HepG2 (cell line): ENCODE measurements at regions not wholly inside any gene's neighbourhood (a gene's known extent, or its start where the extent isn't known, plus 50 kb on each side); places are given as distances from the start of the nearest gene placed in this dataset.

Experiments
- AFF4 ChIP-seq: sonication (generic); formaldehyde crosslinking; IDR thresholded peaks from 2 replicates; pipeline ENCODE4 v1.4.0; 2020; ENCODE audit warnings: missing genetic modification reagents
- EP300 ChIP-seq, 3 experiments: sonication (generic) in 1 of 3; formaldehyde crosslinking in 1 of 3; IDR thresholded peaks; 2 replicates each; pipeline versions ENCODE4 v1.5.1 to v1.6.1; 2011 to 2020; ENCODE audit warnings: low read depth in 2 of 3, low read length in 2 of 3, borderline replicate concordance in 1 of 3, improper control_type of control experiment in 1 of 3, mild to moderate bottlenecking in 1 of 3, missing genetic modification reagents in 1 of 3, moderate library complexity in 1 of 3
- ETV6 ChIP-seq: sonication (generic); formaldehyde crosslinking; conservative IDR thresholded peaks from 2 replicates; pipeline ENCODE4 v1.4.0; 2020; ENCODE audit warnings: missing genetic modification reagents
- FOXA3 ChIP-seq: IDR thresholded peaks from 2 replicates; pipeline ENCODE4 v1.6.1; 2016; ENCODE audit warnings: missing genetic modification reagents, missing compliant biosample characterization
- GFI1 ChIP-seq: sonication (generic); formaldehyde crosslinking; IDR thresholded peaks from 2 replicates; pipeline ENCODE4 v1.5.0; 2020; ENCODE audit warnings: missing genetic modification reagents, mild to moderate bottlenecking, borderline replicate concordance
- HHEX ChIP-seq: IDR thresholded peaks from 2 replicates; pipeline ENCODE4 v1.6.1; 2016; ENCODE audit warnings: control low read depth
- NFATC3 ChIP-seq: sonication (generic); formaldehyde crosslinking; IDR thresholded peaks from 2 replicates; pipeline ENCODE4 v1.5.1; 2020; ENCODE audit warnings: mild to moderate bottlenecking, missing genetic modification reagents
- NR2F1 ChIP-seq, 2 experiments: fragments of 450-650 bp in 1 of 2; formaldehyde crosslinking in 1 of 2; IDR thresholded peaks; 2 replicates each; pipeline versions ENCODE4 v1.5.0 to v1.6.1; 2016 to 2020; ENCODE audit warnings: mild to moderate bottlenecking in 1 of 2, missing compliant biosample characterization in 1 of 2, missing genetic modification reagents in 1 of 2, moderate library complexity in 1 of 2
- NR2F2 ChIP-seq: IDR thresholded peaks from 2 replicates; pipeline ENCODE4 v1.6.1; 2012; ENCODE audit warnings: low read depth, inconsistent platforms, borderline replicate concordance
- PAXIP1 ChIP-seq: sonication (generic); formaldehyde crosslinking; conservative IDR thresholded peaks from 2 replicates; pipeline ENCODE4 v1.4.0; 2020; ENCODE audit warnings: mild to moderate bottlenecking, missing genetic modification reagents, moderate library complexity
- PHF5A ChIP-seq: IDR thresholded peaks from one replicate; pipeline ENCODE4 v1.6.1; 2018; ENCODE audit warnings: low read depth, missing genetic modification reagents; ENCODE audit not compliant: unreplicated experiment
- POLR2G ChIP-seq: fragments of 200-400 bp; formaldehyde crosslinking; IDR thresholded peaks from 2 replicates; pipeline ENCODE4 v1.6.1; 2018; ENCODE audit warnings: mild to moderate bottlenecking, low read depth, low read length, moderate library complexity
- SOX13 ChIP-seq, 3 experiments: fragments of 450-650 bp in 1 of 3; sonication (generic) in 1 of 3; formaldehyde crosslinking in 1 of 3; IDR thresholded peaks in 2 of 3; conservative IDR thresholded peaks in 1 of 3; 2 replicates each; pipeline versions ENCODE4 v1.5.0 to v1.6.1; 2016 to 2020; ENCODE audit warnings: antibody characterized with exemption in 1 of 3, mild to moderate bottlenecking in 1 of 3, missing compliant biosample characterization in 1 of 3, missing genetic modification reagents in 1 of 3, moderate library complexity in 1 of 3
- TCF7 ChIP-seq: sonication (generic); IDR thresholded peaks from 2 replicates; pipeline ENCODE4 v1.6.1; 2016; ENCODE audit warnings: antibody characterized with exemption, low read depth
- ZBTB33 ChIP-seq: sonication (generic); formaldehyde crosslinking; IDR thresholded peaks from 2 replicates; pipeline ENCODE4 v1.4.0; 2020; ENCODE audit warnings: missing genetic modification reagents
- ZFP1 ChIP-seq: IDR thresholded peaks from 2 replicates; pipeline ENCODE4 v1.6.1; 2016
- ZNF30 ChIP-seq: sonication (generic); formaldehyde crosslinking; IDR thresholded peaks from 2 replicates; pipeline ENCODE4 v1.5.0; 2020; ENCODE audit warnings: mild to moderate bottlenecking, missing genetic modification reagents
- ZNF777 ChIP-seq: sonication (generic); formaldehyde crosslinking; IDR thresholded peaks from 2 replicates; pipeline ENCODE4 v1.4.0; 2020; ENCODE audit warnings: missing genetic modification reagents
- ZNF83 ChIP-seq: sonication (generic); formaldehyde crosslinking; IDR thresholded peaks from 2 replicates; pipeline ENCODE4 v1.4.0; 2020; ENCODE audit warnings: missing genetic modification reagents, mild to moderate bottlenecking, borderline replicate concordance

GRCh38 chrX:124719060-124719459 is 372.7 kb downstream of the SH2D1A start (continued):
- TF ChIP-seq ZFP1 (CRISPR knock-in tag) (no peak), SOX13 (IDR thresholded peaks at IDR 0.05) (no peak), SOX13 (CRISPR knock-in tag; conservative IDR thresholded peaks at IDR 0.05 in 1 of 2, IDR thresholded peaks at IDR 0.05 in 1 of 2) (0 out of 4 replicates have a peak, but pooled peaks of 1 of the 2 experiments have one; percentile 16), POLR2G (no peak), FOXA3 (CRISPR knock-in tag) (peak; percentile 39; the same call in 1 of the 2 replicates), ZNF83 (CRISPR knock-in tag) (no peak), HHEX (CRISPR knock-in tag) (peak; percentile 95), ZBTB33 (CRISPR knock-in tag) (no peak), GFI1 (CRISPR knock-in tag) (0 out of 2 replicates have a peak, but pooled peaks have one; percentile 28), ETV6 (CRISPR knock-in tag) (no peak), PAXIP1 (peak; percentile 20; the same call in 1 of the 2 replicates), EP300 (IDR thresholded peaks at IDR 0.05; ENCODE audit: low read depth in 2 of 2, low read length in 2 of 2) (0 out of 4 replicates have a peak, but pooled peaks of 1 of the 2 experiments have one; percentile 25), EP300 (CRISPR knock-in tag; IDR thresholded peaks at IDR 0.05; ENCODE audit: borderline replicate concordance) (no peak), TCF7 (peak; percentile 50), AFF4 (no peak), ZNF30 (CRISPR knock-in tag) (no peak), NR2F1 (CRISPR knock-in tag; IDR thresholded peaks at IDR 0.05) (peak; percentile 37 to 49; a peak in 1 of 4 replicates), PHF5A (CRISPR knock-in tag) (no peak), NR2F2 (peak; percentile 89), NFATC3 (no peak), ZNF777 (no peak)
